Right forelimb (tissue), 1 donor: ENCODE measurements at regions not wholly inside any gene's neighbourhood (a gene's known extent, or its start where the extent isn't known, plus 50 kb on each side); places are given as distances from the start of the nearest gene placed in this dataset.
"Not testable (repeated sequence)": the region's sequence is repeated elsewhere in the genome, so short reads cannot be mapped to it uniquely, and the experiment has no call there.

ENCODE experiments used
- DNase-seq: peaks from one replicate; pipeline ENCODE4 v3.0.0-alpha.2; 2018

GRCh38 chr1:189637041-189637440, 840.6 kb downstream of the BRINP3 start:
- DNase-seq, result no peak

- DNase-seq, result not testable (repeated sequence)
Measured at GRCh38 chr1:189644156-189644555, 833.5 kb downstream of the BRINP3 start.

- DNase-seq, result no peak
Measured at GRCh38 chr1:189644970-189645369, 832.7 kb downstream of the BRINP3 start.

- DNase-seq, result no peak
Measured at GRCh38 chr1:189646066-189646465, 831.6 kb downstream of the BRINP3 start.

- DNase-seq, result no peak
Measured at GRCh38 chr1:189654906-189655305, 822.8 kb downstream of the BRINP3 start.

- no peak for DNase-seq
Measured at GRCh38 chr1:189656628-189657530, 820.8 kb downstream of the BRINP3 start.

GRCh38 chr1:189657715-189658114, 819.9 kb downstream of the BRINP3 start:
- DNase-seq, result no peak

GRCh38 chr1:189658381-189658780, 819.3 kb downstream of the BRINP3 start:
- DNase-seq, result no peak

- no peak for DNase-seq
Measured at GRCh38 chr1:189659731-189660130, 817.9 kb downstream of the BRINP3 start.

GRCh38 chr1:189662190-189662589, 815.5 kb downstream of the BRINP3 start:
- no peak for DNase-seq

GRCh38 chr1:189669846-189670245, 807.8 kb downstream of the BRINP3 start:
- DNase-seq, result no peak

GRCh38 chr1:189673217-189673616, 804.4 kb downstream of the BRINP3 start:
- no peak for DNase-seq

- DNase-seq, result no peak
Measured at GRCh38 chr1:189675712-189676244, 801.9 kb downstream of the BRINP3 start.

GRCh38 chr1:189678779-189679178, 798.9 kb downstream of the BRINP3 start:
- no peak for DNase-seq

GRCh38 chr1:189681252-189681919, 796.3 kb downstream of the BRINP3 start:
- DNase-seq, result no peak

- DNase-seq, result no peak
Measured at GRCh38 chr1:189682591-189682990, 795.1 kb downstream of the BRINP3 start.

- DNase-seq, result no peak
Measured at GRCh38 chr1:189686288-189686687, 791.4 kb downstream of the BRINP3 start.

GRCh38 chr1:189693140-189693539, 784.5 kb downstream of the BRINP3 start:
- no peak for DNase-seq

GRCh38 chr1:189696297-189696696, 781.4 kb downstream of the BRINP3 start:
- DNase-seq, result no peak

GRCh38 chr1:189697113-189697512, 780.6 kb downstream of the BRINP3 start:
- no peak for DNase-seq

- DNase-seq, result no peak
Measured at GRCh38 chr1:189701606-189702005, 776.1 kb downstream of the BRINP3 start.

GRCh38 chr1:189706594-189706993, 771.1 kb downstream of the BRINP3 start:
- DNase-seq, result no peak

GRCh38 chr1:189708674-189709073, 769.0 kb downstream of the BRINP3 start:
- DNase-seq, result no peak
